Right atrium auricular region (tissue), 2 donors: ENCODE measurements at regions not wholly inside any gene's neighbourhood (a gene's known extent, or its start where the extent isn't known, plus 50 kb on each side); places are given as distances from the start of the nearest gene placed in this dataset.

Experiments used
- DNase-seq: peaks from one replicate; pipeline ENCODE4 v3.0.0-alpha.2; 2019; ENCODE audit warnings: low spot score
- H3K27ac ChIP-seq, 2 donors: fragments of 200-600 bp; sonication (generic); 1 replicate in 1 of 2; 2 replicates in 1 of 2; pipeline ENCODE4 v1.5.1; 2016 to 2019
- H3K27me3 ChIP-seq, 2 donors: fragments of 200-600 bp; sonication (generic); one replicate each; pipeline versions ENCODE4 v1.5.1 to v1.6.0; 2017 to 2019
- H3K36me3 ChIP-seq: fragments of 200-600 bp; sonication (generic); one replicate; pipeline ENCODE4 v1.5.1; 2016
- H3K4me1 ChIP-seq, 2 donors: fragments of 200-600 bp; sonication (generic); one replicate each; pipeline versions ENCODE4 v1.5.1 to v1.6.0; 2017 to 2019
- H3K4me3 ChIP-seq, 2 donors: fragments of 200-600 bp; sonication (generic); 1 replicate in 1 of 2; 2 replicates in 1 of 2; pipeline ENCODE4 v1.5.1; 2017 to 2019; ENCODE audit warnings: mild to moderate bottlenecking in 1 of 2, moderate library complexity in 1 of 2
- H3K9me3 ChIP-seq, 2 donors: fragments of 200-600 bp; sonication (generic); one replicate each; pipeline ENCODE4 v1.5.1; 2019
- TF ChIP-seq, protein P1 (sequence below), 2 donors: fragments of 200-600 bp; sonication (generic); IDR thresholded peaks; one replicate each; pipeline ENCODE4 v1.5.1; 2019; ENCODE audit warnings: antibody characterized with exemption in 2 of 2

DNA sequence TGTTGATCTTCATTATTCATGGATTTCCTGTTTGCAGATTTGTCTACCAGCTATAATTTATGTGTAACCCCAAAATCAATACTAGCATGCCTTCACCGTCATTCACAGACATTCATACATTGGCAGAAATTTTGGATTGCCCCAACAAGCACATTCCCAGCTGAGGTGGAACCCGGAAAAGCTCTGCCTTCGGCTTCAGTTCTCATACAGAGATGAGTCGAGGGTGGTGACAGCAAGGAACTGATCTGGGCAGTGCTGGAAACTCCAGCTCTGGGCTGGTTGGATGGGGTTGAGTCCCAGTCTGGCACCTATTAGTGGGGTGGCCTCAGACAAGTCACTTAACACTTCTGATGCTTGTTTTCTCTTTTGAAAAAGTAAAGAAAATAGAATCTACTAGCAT lies 267.5 kb downstream of the SNX13 start:
- no peak for DNase-seq
- no peaks in the 10 kb centered on the region for H3K27me3 ChIP-seq
- no peaks in the 10 kb centered on the region for H3K4me1 ChIP-seq
- TF ChIP-seq, protein P1, sequence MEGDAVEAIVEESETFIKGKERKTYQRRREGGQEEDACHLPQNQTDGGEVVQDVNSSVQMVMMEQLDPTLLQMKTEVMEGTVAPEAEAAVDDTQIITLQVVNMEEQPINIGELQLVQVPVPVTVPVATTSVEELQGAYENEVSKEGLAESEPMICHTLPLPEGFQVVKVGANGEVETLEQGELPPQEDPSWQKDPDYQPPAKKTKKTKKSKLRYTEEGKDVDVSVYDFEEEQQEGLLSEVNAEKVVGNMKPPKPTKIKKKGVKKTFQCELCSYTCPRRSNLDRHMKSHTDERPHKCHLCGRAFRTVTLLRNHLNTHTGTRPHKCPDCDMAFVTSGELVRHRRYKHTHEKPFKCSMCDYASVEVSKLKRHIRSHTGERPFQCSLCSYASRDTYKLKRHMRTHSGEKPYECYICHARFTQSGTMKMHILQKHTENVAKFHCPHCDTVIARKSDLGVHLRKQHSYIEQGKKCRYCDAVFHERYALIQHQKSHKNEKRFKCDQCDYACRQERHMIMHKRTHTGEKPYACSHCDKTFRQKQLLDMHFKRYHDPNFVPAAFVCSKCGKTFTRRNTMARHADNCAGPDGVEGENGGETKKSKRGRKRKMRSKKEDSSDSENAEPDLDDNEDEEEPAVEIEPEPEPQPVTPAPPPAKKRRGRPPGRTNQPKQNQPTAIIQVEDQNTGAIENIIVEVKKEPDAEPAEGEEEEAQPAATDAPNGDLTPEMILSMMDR (IDR thresholded peaks at IDR 0.05) = no peak
- H3K27ac ChIP-seq = no peak overlapping the region
- H3K4me3 ChIP-seq = no peak overlapping the region
- H3K9me3 ChIP-seq = no peaks in the 10 kb centered on the region
- H3K36me3 ChIP-seq = no peaks in the 10 kb centered on the region

DNA sequence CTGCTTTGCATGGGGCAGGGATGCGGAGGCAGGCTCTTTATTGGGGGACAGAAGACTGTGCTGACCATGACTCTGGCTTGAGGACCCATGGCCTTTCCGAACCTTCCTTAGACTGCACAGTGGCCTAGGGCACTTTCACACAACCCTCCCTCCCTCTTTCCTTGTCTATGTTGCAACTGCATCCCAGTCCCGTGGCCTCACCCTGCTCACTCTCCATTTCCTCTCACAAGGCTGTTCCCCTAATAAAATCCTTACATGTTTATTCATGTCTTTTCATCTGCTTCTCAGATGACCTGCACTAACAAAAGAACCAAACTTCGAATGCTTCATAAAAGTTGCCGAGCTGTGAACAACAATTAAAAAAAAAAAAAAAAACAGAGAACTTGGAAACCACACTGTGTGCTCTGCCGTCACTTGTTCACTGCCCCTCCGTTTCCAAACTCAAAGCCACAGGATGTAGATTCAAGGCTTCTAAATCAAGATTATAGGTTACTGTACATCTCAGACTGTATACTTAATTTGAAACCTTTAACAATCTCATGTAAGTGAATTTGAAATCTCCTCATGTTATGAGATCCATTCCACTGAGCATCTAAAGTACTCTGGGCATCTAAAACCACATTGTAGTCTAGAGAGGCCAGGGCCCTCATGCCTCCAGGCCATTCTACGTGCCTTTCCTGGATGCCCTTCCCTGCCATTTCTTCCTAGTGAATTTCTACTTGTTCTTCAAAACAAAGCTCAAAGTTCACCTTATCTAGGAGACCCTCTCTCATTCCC lies 265.9 kb downstream of the SNX13 start:
- Histone ChIP-seq H3K4me3 (no peak overlapping the region), H3K27ac (no peak overlapping the region), H3K27me3 (no peaks in the 10 kb centered on the region), H3K36me3 (no peaks in the 10 kb centered on the region), H3K4me1 (peaks cover 0 to under 1% of the 10 kb centered on the region in 2 donors), H3K9me3 (no peaks in the 10 kb centered on the region)
- TF ChIP-seq, protein P1 (IDR thresholded peaks at IDR 0.05) = no peak
- no peak for DNase-seq

DNA sequence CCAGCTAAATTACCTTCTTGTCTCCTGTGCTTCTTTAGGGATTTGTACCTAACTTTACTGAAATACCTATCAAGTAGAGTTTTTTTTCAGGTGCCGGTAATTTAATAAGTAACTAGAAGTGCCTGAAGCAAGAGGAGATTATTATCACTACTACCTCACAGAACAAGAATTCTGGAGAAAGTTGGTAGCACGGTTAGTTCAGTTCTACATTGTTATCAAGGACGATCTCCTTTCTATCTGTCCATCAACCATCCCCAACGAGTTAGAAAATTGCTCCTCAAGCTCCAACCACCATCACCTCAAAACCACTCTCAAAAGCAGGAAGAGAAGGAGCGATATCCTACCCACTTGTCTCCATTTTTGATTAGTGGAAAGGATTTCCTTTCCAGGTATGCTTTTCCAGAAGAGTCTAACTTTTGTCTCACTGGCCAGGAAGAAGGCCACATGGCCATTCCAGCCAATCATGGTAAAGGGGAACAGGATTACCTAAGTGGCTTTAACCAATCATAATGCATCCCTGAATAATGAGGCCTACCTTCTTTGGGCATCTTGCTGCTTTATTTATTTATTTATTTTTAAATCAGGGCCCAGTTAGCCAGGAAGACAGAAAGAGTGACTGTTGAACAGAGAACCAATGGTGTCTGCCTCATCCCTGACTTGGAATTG lies 265.2 kb downstream of the SNX13 start:
- no peaks in the 10 kb centered on the region for H3K36me3 ChIP-seq
- H3K27ac ChIP-seq = no peak overlapping the region
- no peaks in the 10 kb centered on the region for H3K27me3 ChIP-seq
- no peak overlapping the region for H3K4me3 ChIP-seq
- no peak for DNase-seq
- TF ChIP-seq, protein P1 (IDR thresholded peaks at IDR 0.05) = no peak
- peaks cover 0 to 8% of the 10 kb centered on the region in 2 donors for H3K4me1 ChIP-seq
- no peaks in the 10 kb centered on the region for H3K9me3 ChIP-seq

DNA sequence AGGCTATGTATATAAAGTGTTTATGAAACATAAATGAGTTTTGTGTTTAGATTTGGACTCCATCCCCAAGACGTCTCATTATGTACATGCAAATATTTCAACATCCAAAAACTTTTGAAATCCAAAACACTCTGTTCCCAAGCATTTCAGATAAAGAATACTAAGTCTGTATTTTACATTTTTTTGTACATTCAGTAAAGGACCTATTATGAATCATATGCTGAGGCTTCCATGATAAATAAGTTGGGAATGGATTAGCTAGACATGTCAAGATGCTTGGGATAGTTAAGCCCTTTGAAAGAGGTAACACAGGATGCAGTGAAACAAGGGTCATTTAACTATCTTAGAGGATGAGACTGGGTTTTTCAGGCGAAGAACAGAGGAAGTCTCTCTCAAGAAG lies 262.9 kb downstream of the SNX13 start:
- TF ChIP-seq, protein P1 (IDR thresholded peaks at IDR 0.05) = no peak
- Histone ChIP-seq H3K27me3 (no peaks in the 10 kb centered on the region), H3K27ac (no peak overlapping the region), H3K4me3 (no peak overlapping the region), H3K9me3 (no peaks in the 10 kb centered on the region), H3K36me3 (no peaks in the 10 kb centered on the region), H3K4me1 (peaks cover 0 to 10% of the 10 kb centered on the region in 2 donors)
- DNase-seq = no peak

DNA sequence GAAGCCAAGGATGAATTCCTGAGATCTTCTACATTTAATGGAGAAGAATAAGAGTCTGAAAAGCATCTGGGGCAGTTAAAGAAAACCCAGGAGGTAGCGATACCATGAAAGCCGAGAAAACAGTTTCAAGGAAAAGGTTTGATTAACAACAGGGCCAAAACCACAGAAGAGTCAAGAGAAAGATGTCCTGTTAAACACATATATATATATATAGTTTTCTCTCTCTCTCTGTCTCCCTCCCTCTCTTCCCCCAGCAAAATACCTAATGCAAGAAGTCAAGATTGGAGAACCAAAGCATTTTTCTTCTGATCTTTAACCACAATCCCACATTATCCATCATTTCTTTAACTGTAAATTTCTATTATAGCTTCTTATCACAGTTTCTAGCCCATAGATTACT lies 261.4 kb downstream of the SNX13 start:
- Histone ChIP-seq H3K27ac (no peak overlapping the region), H3K4me3 (no peak overlapping the region), H3K36me3 (no peaks in the 10 kb centered on the region), H3K9me3 (no peaks in the 10 kb centered on the region), H3K27me3 (no peaks in the 10 kb centered on the region), H3K4me1 (peaks cover 0 to 10% of the 10 kb centered on the region in 2 donors)
- no peak for DNase-seq
- TF ChIP-seq, protein P1 (IDR thresholded peaks at IDR 0.05) = no peak
